BLaER1 (cell line): ENCODE measurements at regions not wholly inside any gene's neighbourhood (a gene's known extent, or its start where the extent isn't known, plus 50 kb on each side); places are given as distances from the start of the nearest gene placed in this dataset.
A peak's percentile ranks its signal among the peaks of the same experiment; 100 is the strongest.
"Not testable (repeated sequence)": the region's sequence is repeated elsewhere in the genome, so short reads cannot be mapped to it uniquely, and the experiment has no call there.

ENCODE experiments used
- H3K27ac ChIP-seq: shearing (Covaris generic); formaldehyde crosslinking; 2 replicates; pipeline ENCODE4 v1.8.1; 2022
- H3K27me3 ChIP-seq: shearing (Covaris generic); formaldehyde crosslinking; 2 replicates; pipeline ENCODE4 v1.8.1; 2022
- H3K36me3 ChIP-seq: shearing (Covaris generic); formaldehyde crosslinking; 2 replicates; pipeline ENCODE4 v1.8.1; 2022
- H3K4me1 ChIP-seq: shearing (Covaris generic); formaldehyde crosslinking; 2 replicates; pipeline ENCODE4 v1.8.1; 2022
- H3K4me2 ChIP-seq: shearing (Covaris generic); formaldehyde crosslinking; 2 replicates; pipeline ENCODE4 v1.8.1; 2022
- H3K4me3 ChIP-seq: shearing (Covaris generic); formaldehyde crosslinking; 2 replicates; pipeline ENCODE4 v1.8.1; 2022
- H3K9ac ChIP-seq: shearing (Covaris generic); formaldehyde crosslinking; 2 replicates; pipeline ENCODE4 v1.8.1; 2022
- H3K9me3 ChIP-seq: shearing (Covaris generic); formaldehyde crosslinking; 2 replicates; pipeline ENCODE4 v1.8.1; 2022
- H4K20me1 ChIP-seq: shearing (Covaris generic); formaldehyde crosslinking; 2 replicates; pipeline ENCODE4 v1.8.1; 2022
- Cebpa-rat ChIP-seq: shearing (Covaris generic); IDR thresholded peaks from 2 replicates; pipeline ENCODE4 v1.8.1; 2022

- Histone ChIP-seq H3K9ac (no peak overlapping the region), H4K20me1 (no peaks in the 10 kb centered on the region), H3K9me3 (no peaks in the 10 kb centered on the region), H3K36me3 (no peaks in the 10 kb centered on the region), H3K27me3 (no peaks in the 10 kb centered on the region), H3K4me2 (no peak overlapping the region), H3K27ac (no peak overlapping the region), H3K4me3 (no peak overlapping the region), H3K4me1 (no peaks in the 10 kb centered on the region)
- TF ChIP-seq Cebpa-rat, result no peak
Observed at GRCh38 chr5:23717486-23717885, 210.1 kb downstream of the PRDM9 start.

GRCh38 chr5:23718564-23718963, 211.2 kb downstream of the PRDM9 start:
- Histone ChIP-seq H3K9ac (no peak overlapping the region), H3K9me3 (no peaks in the 10 kb centered on the region), H3K4me2 (no peak overlapping the region), H3K36me3 (no peaks in the 10 kb centered on the region), H3K27ac (no peak overlapping the region), H4K20me1 (no peaks in the 10 kb centered on the region), H3K4me1 (no peaks in the 10 kb centered on the region), H3K27me3 (no peaks in the 10 kb centered on the region), H3K4me3 (no peak overlapping the region)
- TF ChIP-seq Cebpa-rat, result no peak

GRCh38 chr5:23721336-23721735, 213.9 kb downstream of the PRDM9 start:
- Histone ChIP-seq H3K9ac (no peak overlapping the region), H3K4me1 (no peaks in the 10 kb centered on the region), H3K9me3 (no peaks in the 10 kb centered on the region), H3K4me2 (no peak overlapping the region), H3K27ac (no peak overlapping the region), H4K20me1 (no peaks in the 10 kb centered on the region), H3K36me3 (no peaks in the 10 kb centered on the region), H3K4me3 (no peak overlapping the region), H3K27me3 (no peaks in the 10 kb centered on the region)
- TF ChIP-seq Cebpa-rat, result no peak

GRCh38 chr5:23727271-23727670, 219.9 kb downstream of the PRDM9 start:
- TF ChIP-seq Cebpa-rat, result no peak
- Histone ChIP-seq H3K4me1 (no peaks in the 10 kb centered on the region), H3K27ac (no peak overlapping the region)

GRCh38 chr5:23730023-23730422, 222.6 kb downstream of the PRDM9 start:
- Histone ChIP-seq H3K27ac (no peak overlapping the region), H3K4me1 (no peaks in the 10 kb centered on the region), H3K9ac (no peak overlapping the region), H3K9me3 (no peaks in the 10 kb centered on the region), H3K36me3 (no peaks in the 10 kb centered on the region), H3K4me2 (no peak overlapping the region), H3K27me3 (no peaks in the 10 kb centered on the region), H4K20me1 (no peaks in the 10 kb centered on the region), H3K4me3 (no peak overlapping the region)
- TF ChIP-seq Cebpa-rat, result no peak

More at GRCh38 chr5:23727271-23727670, 219.9 kb downstream of the PRDM9 start:
- no peak overlapping the region for H3K4me3 ChIP-seq
- H4K20me1 ChIP-seq, result no peaks in the 10 kb centered on the region
- H3K9ac ChIP-seq, result no peak overlapping the region
- H3K27me3 ChIP-seq, result no peaks in the 10 kb centered on the region
- no peaks in the 10 kb centered on the region for H3K9me3 ChIP-seq
- H3K36me3 ChIP-seq, result no peaks in the 10 kb centered on the region
- no peak overlapping the region for H3K4me2 ChIP-seq

- no peaks in the 10 kb centered on the region for H3K36me3 ChIP-seq
- no peak overlapping the region for H3K27ac ChIP-seq
- no peaks in the 10 kb centered on the region for H3K27me3 ChIP-seq
- H4K20me1 ChIP-seq, result no peaks in the 10 kb centered on the region
- H3K9ac ChIP-seq, result no peak overlapping the region
- TF ChIP-seq Cebpa-rat, result no peak
- H3K9me3 ChIP-seq, result no peaks in the 10 kb centered on the region
- H3K4me3 ChIP-seq, result no peak overlapping the region
- no peaks in the 10 kb centered on the region for H3K4me1 ChIP-seq
- no peak overlapping the region for H3K4me2 ChIP-seq
Observed at GRCh38 chr5:23740029-23740428, 232.6 kb downstream of the PRDM9 start.

GRCh38 chr5:23742701-23743100, 235.3 kb downstream of the PRDM9 start:
- H3K4me2 ChIP-seq, result no peak overlapping the region
- H3K4me1 ChIP-seq, result no peaks in the 10 kb centered on the region
- no peaks in the 10 kb centered on the region for H3K36me3 ChIP-seq
- H3K9ac ChIP-seq, result no peak overlapping the region
- no peak for TF ChIP-seq Cebpa-rat
- no peaks in the 10 kb centered on the region for H4K20me1 ChIP-seq
- no peaks in the 10 kb centered on the region for H3K27me3 ChIP-seq
- H3K27ac ChIP-seq, result no peak overlapping the region
- H3K9me3 ChIP-seq, result no peaks in the 10 kb centered on the region
- H3K4me3 ChIP-seq, result no peak overlapping the region

- no peak for TF ChIP-seq Cebpa-rat
- H4K20me1 ChIP-seq, result no peaks in the 10 kb centered on the region
- H3K27me3 ChIP-seq, result no peaks in the 10 kb centered on the region
- no peaks in the 10 kb centered on the region for H3K9me3 ChIP-seq
- H3K4me3 ChIP-seq, result no peak overlapping the region
- no peaks in the 10 kb centered on the region for H3K4me1 ChIP-seq
- no peak overlapping the region for H3K27ac ChIP-seq
- no peak overlapping the region for H3K9ac ChIP-seq
- H3K4me2 ChIP-seq, result no peak overlapping the region
- H3K36me3 ChIP-seq, result no peaks in the 10 kb centered on the region
Observed at GRCh38 chr5:23755906-23756305, 248.5 kb downstream of the PRDM9 start.

GRCh38 chr5:23756779-23757178, 249.4 kb downstream of the PRDM9 start:
- no peaks in the 10 kb centered on the region for H3K36me3 ChIP-seq
- TF ChIP-seq Cebpa-rat, result peak; percentile 75; the same call in 1 of the 2 replicates
- no peak overlapping the region for H3K4me2 ChIP-seq
- H3K27ac ChIP-seq, result no peak overlapping the region
- no peaks in the 10 kb centered on the region for H3K4me1 ChIP-seq
- H3K9me3 ChIP-seq, result no peaks in the 10 kb centered on the region
- H4K20me1 ChIP-seq, result no peaks in the 10 kb centered on the region
- H3K27me3 ChIP-seq, result no peaks in the 10 kb centered on the region
- no peak overlapping the region for H3K9ac ChIP-seq
- no peak overlapping the region for H3K4me3 ChIP-seq

- no peaks in the 10 kb centered on the region for H3K27me3 ChIP-seq
- TF ChIP-seq Cebpa-rat, result no peak
- H3K9me3 ChIP-seq, result no peaks in the 10 kb centered on the region
- H3K27ac ChIP-seq, result no peak overlapping the region
- no peak overlapping the region for H3K4me2 ChIP-seq
- no peak overlapping the region for H3K4me3 ChIP-seq
- H3K9ac ChIP-seq, result no peak overlapping the region
- H4K20me1 ChIP-seq, result no peaks in the 10 kb centered on the region
- no peaks in the 10 kb centered on the region for H3K4me1 ChIP-seq
- H3K36me3 ChIP-seq, result no peaks in the 10 kb centered on the region
Observed at GRCh38 chr5:23763170-23763569, 255.8 kb downstream of the PRDM9 start.

- no peak for TF ChIP-seq Cebpa-rat
- H4K20me1 ChIP-seq, result no peaks in the 10 kb centered on the region
- H3K9ac ChIP-seq, result no peak overlapping the region
- no peak overlapping the region for H3K4me3 ChIP-seq
- no peaks in the 10 kb centered on the region for H3K9me3 ChIP-seq
- no peaks in the 10 kb centered on the region for H3K4me1 ChIP-seq
- no peaks in the 10 kb centered on the region for H3K27me3 ChIP-seq
- H3K27ac ChIP-seq, result no peak overlapping the region
- no peak overlapping the region for H3K4me2 ChIP-seq
- H3K36me3 ChIP-seq, result no peaks in the 10 kb centered on the region
Observed at GRCh38 chr5:23776684-23777083, 269.3 kb downstream of the PRDM9 start.

- H4K20me1 ChIP-seq, H3K4me3 ChIP-seq, H3K27ac ChIP-seq, H3K9me3 ChIP-seq, H3K27me3 ChIP-seq, H3K9ac ChIP-seq, H3K4me1 ChIP-seq, H3K36me3 ChIP-seq, H3K4me2 ChIP-seq: not testable (repeated sequence)
Observed at GRCh38 chr5:23800307-23800706, 292.9 kb downstream of the PRDM9 start.
